ENCODE measurements at regions not wholly inside any gene's neighbourhood (a gene's known extent, or its start where the extent isn't known, plus 50 kb on each side); places are given as distances from the start of the nearest gene placed in this dataset.

- peak; percentile 83 for DNase-seq
Measured at GRCh38 chr9:36728651-36729520, 156.2 kb downstream of the MELK start.

DNA sequence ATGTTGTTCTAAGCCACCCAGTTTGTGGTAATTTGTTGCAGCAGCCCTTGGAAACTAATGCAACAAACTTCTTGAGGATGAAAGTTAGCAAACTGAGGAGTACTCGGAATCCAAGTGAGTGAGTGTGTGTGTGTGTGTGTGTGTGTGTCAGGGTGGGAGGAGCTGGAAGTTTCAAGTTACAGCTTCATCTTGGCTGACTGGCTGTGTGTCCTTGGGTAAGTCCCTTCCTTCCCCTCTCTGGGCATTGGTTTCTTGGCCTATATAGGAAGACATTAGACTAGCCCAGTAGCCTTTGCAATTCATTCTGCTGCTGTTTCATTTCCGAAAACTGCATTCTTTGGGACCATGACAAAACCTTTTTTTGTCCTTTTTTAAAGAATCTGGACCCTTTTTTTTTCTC, 157.2 kb downstream of the MELK start:
- no peak for DNase-seq

- no peak for DNase-seq
Measured at GRCh38 chr9:36730414-36730813, 157.7 kb downstream of the MELK start.

DNA sequence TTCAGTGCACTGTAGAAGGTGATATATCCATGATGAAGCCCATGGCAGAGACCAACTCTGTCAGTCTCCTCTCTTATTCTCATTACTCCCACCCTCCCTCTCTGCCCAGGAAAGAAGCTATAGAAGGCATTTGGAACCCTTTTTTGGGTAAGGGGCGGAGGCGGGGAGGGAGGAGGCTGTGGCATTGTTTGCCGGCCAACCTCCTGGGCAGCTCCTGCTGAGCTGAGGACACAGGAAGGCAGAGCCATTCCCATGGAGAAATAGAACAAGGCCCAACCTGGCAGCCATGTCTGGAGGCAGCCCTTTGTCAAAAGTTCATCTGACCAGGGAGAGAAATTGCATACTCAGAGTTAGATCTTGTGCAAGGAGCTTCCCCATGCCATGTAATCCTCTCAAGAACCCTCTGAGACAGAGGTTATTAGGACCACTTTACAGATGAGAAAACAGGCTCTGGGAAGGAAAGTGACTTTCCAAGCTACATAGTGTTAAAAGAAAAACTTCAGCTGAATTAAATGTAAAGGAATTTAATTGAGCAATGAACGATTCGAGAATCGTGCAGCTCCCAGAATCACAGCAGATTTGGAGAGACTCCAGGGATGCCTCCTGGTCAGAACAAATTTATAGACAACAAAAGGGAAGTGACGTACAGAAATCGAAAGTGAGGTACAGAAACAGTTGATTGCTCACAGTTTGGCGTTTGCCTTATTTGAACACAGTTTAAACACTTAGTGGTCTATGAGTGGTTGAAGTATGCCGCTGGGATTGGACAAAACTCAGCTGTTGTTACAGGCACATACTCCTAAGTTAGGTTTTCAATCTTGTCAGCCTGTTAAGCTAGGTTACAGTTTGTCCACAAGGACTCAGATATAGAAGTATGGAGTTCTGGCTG, 158.6 kb downstream of the MELK start:
- no peak for DNase-seq

DNA sequence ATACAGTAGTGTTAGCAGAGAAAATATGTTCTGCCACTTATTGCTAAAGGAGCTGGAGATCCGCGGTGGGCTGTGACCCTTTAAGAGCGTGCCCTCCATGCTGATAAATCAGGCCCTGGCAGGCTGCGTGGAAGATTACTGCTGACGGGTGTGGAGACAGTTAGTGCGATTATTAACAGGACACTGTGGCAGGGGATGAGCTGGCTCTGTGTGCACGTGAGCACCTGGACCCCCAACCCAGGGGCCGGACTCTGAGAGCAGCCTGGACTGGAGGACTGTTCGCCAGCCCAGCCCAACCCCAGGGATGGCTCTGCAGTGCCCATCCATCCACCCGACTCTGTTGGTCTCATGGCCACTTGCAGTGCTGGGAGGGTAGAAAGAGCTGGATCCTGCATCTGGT, 162.0 kb downstream of the MELK start:
- no peak for DNase-seq

- no peak for DNase-seq
Measured at GRCh38 chr9:36736648-36737047, 164.0 kb downstream of the MELK start.

- DNase-seq = no peak
Measured at GRCh38 chr9:36738318-36738976, 165.8 kb downstream of the MELK start.

- no peak for DNase-seq
Measured at GRCh38 chr9:36739373-36740116, 166.8 kb downstream of the MELK start.

GRCh38 chr9:36742264-36742663, 169.6 kb downstream of the MELK start:
- DNase-seq = no peak

- DNase-seq = no peak
Measured at GRCh38 chr9:36744678-36745077, 172.0 kb downstream of the MELK start.

GRCh38 chr9:36745977-36746376, 173.3 kb downstream of the MELK start:
- DNase-seq = no peak

DNA sequence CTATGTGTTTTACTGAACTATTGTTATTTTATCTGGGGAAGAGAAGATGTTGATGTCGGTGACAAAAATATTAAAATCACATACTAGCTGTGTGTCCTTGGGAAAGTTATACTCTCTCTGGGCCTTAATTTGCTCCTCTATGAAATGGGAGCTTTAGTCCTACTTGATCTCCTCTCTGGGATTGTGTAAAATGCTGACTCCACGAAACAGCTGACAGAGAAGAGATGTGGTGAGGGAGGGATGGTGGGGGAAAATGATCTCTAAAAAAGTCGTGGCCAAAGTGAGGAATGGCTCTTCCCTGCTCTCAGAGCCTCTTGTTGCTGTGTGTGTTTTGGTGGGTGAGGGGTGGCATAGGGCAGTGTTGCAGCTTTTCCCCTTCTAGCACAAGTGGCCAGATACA, 173.7 kb downstream of the MELK start:
- no peak for DNase-seq

- DNase-seq = peak; percentile 41
Measured at GRCh38 chr9:36748322-36748899, 175.7 kb downstream of the MELK start.

- DNase-seq = no peak
Measured at GRCh38 chr9:36749461-36749860, 176.8 kb downstream of the MELK start.

DNA sequence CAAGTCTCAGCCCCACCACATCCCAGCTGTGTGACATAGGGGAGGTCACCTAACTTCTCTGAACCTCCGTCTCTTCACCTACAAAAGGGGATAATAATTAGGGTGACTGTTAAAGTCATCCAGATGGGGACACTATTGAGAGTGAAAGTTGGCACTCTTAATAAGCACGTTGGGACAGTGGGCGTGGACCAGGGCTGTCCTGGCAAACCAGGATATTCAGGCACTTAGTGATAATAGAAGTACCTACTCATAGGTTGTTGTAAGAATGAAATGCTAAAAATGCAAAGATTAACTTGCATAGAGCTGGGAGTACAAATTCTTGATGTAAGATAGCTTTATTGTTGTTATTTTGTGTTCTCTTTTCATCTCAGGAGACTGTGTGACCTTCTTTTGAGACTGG, 177.9 kb downstream of the MELK start:
- no peak for DNase-seq

- no peak for DNase-seq
Measured at GRCh38 chr9:36755019-36755418, 182.3 kb downstream of the MELK start.

DNA sequence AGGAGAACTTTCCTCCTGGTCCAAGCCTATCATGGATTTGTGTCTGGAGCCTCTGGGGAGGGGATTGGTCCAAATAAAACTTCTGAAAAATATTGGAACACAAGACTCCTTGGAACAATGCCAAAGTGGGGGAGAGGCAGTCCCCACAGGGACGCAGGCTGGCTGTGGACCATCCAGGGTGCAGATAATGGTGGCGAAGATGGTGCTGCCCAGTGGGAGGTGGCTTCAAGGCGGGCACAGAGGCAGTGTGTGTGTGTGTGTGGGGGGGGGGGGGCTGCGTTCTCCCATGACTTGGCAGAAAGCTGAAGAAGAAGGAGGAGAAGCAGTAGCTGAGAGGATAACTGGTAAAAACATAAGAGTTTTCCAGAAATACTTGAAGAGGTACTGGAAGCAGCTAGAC, 186.4 kb downstream of the MELK start:
- no peak for DNase-seq

DNA sequence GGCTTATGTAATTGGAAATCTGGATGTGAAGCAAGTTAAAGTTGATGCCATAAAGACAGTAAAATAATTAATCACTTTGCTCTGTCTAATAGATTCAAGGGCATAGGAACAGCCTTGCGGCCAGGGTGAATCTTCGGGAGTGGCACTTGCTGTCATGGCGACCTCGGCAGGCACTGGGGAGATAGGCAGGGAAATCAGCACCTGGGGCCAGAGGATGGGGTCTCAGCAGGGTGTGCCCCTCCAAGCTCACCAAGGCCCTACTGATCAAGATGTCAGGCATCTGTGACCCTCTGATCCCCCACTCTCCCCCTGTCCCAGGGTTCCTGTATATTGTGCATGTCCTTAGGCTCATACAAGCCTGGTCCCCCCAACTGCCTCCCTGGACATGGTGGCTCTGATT, 187.3 kb downstream of the MELK start:
- DNase-seq = no peak

- DNase-seq = no peak
Measured at GRCh38 chr9:36760667-36761420, 188.1 kb downstream of the MELK start.

GRCh38 chr9:36762958-36763357, 190.3 kb downstream of the MELK start:
- no peak for DNase-seq

DNA sequence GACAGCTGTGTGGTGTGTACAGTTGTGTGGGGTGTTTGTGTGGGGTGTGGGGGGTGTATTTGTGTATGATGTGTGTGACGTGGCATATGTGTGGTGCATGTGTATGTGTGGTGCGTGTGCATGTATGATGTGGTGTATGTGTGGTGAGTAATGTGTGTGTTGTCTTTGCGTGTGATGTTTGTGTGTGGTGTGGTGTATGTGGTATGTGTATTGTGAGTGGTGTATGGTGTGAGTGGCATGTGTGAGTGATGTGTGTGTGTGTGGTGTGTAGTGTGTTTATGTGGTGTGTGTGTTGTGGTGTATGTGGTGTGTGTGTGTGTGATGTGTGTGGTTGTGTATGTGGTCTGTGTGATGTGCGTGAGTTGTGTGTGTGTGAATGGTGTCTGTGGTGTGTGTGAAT, 191.1 kb downstream of the MELK start:
- DNase-seq = no peak
